ENCODE measurements at regions not wholly inside any gene's neighbourhood (a gene's known extent, or its start where the extent isn't known, plus 50 kb on each side); places are given as distances from the start of the nearest gene placed in this dataset.

GRCh38 chr18:52174220-52174619, 165.8 kb upstream of the DCC start:
- WGBS (ENCODE audit: insufficient coverage): no CpG with 5 or more reads among the region's 1 CpG

GRCh38 chr18:52175406-52175805, 164.6 kb upstream of the DCC start:
- Histone ChIP-seq H4K20me1 (ENCODE audit: insufficient read depth, low read length) (no peaks in the 10 kb centered on the region), H3K4me1 (ENCODE audit: control insufficient read depth in 1 of 2, insufficient read depth in 2 of 2, low read length in 2 of 2) (no peaks in the 10 kb centered on the region), H3K27ac (ENCODE audit: low read depth in 1 of 2, low read length in 2 of 2) (no peak overlapping the region), H2AFZ (ENCODE audit: insufficient read depth, low read depth, low read length, poor library complexity, severe bottlenecking) (no peak overlapping the region), H3K9me3 (replicated peaks in 1 of 2; ENCODE audit: control insufficient read depth in 1 of 2, insufficient read depth in 1 of 2, low read length in 2 of 2) (peaks cover 4 to 5% of the 10 kb centered on the region in 2 donors), H3K79me2 (ENCODE audit: insufficient read depth, low read length) (no peaks in the 10 kb centered on the region), H3K36me3 (replicated peaks in 1 of 2; ENCODE audit: control insufficient read depth in 1 of 2, insufficient read depth in 2 of 2, low read length in 2 of 2) (no peaks in the 10 kb centered on the region), H3K9ac (ENCODE audit: insufficient read depth, low read length, poor library complexity, severe bottlenecking) (no peak overlapping the region), H3K4me2 (replicated peaks; ENCODE audit: extremely low read depth, low read length, poor library complexity, severe bottlenecking) (no peak overlapping the region), H3K27me3 (ENCODE audit: control insufficient read depth in 2 of 2, insufficient read depth in 2 of 2, low read length in 2 of 2) (no peaks in the 10 kb centered on the region), H3K4me3 (replicated peaks in 1 of 3; ENCODE audit: low read depth in 2 of 3, low read length in 3 of 3) (no peak overlapping the region)
- intact Hi-C loops (cut with micrococcal nuclease): no loop called here
- Mint-ChIP-seq H3K27ac (no peak overlapping the region), H3K9me3 (peaks cover 0 to 4% (median under 1%) of the 10 kb centered on the region in 7 donors), H3K27me3 (ENCODE audit: low read depth in 3 of 3) (no peaks in the 10 kb centered on the region), H3K4me3 (no peak overlapping the region), H3K4me1 (no peaks in the 10 kb centered on the region), H3K36me3 (no peaks in the 10 kb centered on the region)
- no CpG with 5 or more reads among the region's 1 CpG for WGBS (ENCODE audit: insufficient coverage)
- TF ChIP-seq CTCF (IDR thresholded peaks at IDR 0.05): no peak
- no peak for DNase-seq

More at GRCh38 chr18:52174220-52174619, 165.8 kb upstream of the DCC start:
- Histone ChIP-seq H3K36me3 (replicated peaks in 1 of 2; ENCODE audit: control insufficient read depth in 1 of 2, insufficient read depth in 2 of 2, low read length in 2 of 2) (no peaks in the 10 kb centered on the region), H3K9me3 (replicated peaks in 1 of 2; ENCODE audit: control insufficient read depth in 1 of 2, insufficient read depth in 1 of 2, low read length in 2 of 2) (peaks cover 5 to 6% of the 10 kb centered on the region in 2 donors), H3K27ac (ENCODE audit: low read depth in 1 of 2, low read length in 2 of 2) (no peak overlapping the region), H3K4me2 (replicated peaks; ENCODE audit: extremely low read depth, low read length, poor library complexity, severe bottlenecking) (no peak overlapping the region), H3K4me1 (ENCODE audit: control insufficient read depth in 1 of 2, insufficient read depth in 2 of 2, low read length in 2 of 2) (no peaks in the 10 kb centered on the region), H2AFZ (ENCODE audit: insufficient read depth, low read depth, low read length, poor library complexity, severe bottlenecking) (no peak overlapping the region), H3K27me3 (ENCODE audit: control insufficient read depth in 2 of 2, insufficient read depth in 2 of 2, low read length in 2 of 2) (no peaks in the 10 kb centered on the region), H3K9ac (ENCODE audit: insufficient read depth, low read length, poor library complexity, severe bottlenecking) (no peak overlapping the region), H3K4me3 (replicated peaks in 1 of 3; ENCODE audit: low read depth in 2 of 3, low read length in 3 of 3) (no peak overlapping the region), H3K79me2 (ENCODE audit: insufficient read depth, low read length) (no peaks in the 10 kb centered on the region), H4K20me1 (ENCODE audit: insufficient read depth, low read length) (no peaks in the 10 kb centered on the region)
- intact Hi-C loops (cut with micrococcal nuclease): no loop called here
- Mint-ChIP-seq H3K36me3 (no peaks in the 10 kb centered on the region), H3K4me1 (no peaks in the 10 kb centered on the region), H3K9me3 (peaks cover 0 to 4% (median 0%) of the 10 kb centered on the region in 7 donors), H3K27ac (no peak overlapping the region), H3K27me3 (ENCODE audit: low read depth in 3 of 3) (no peaks in the 10 kb centered on the region), H3K4me3 (no peak overlapping the region)
- no peak for TF ChIP-seq CTCF (IDR thresholded peaks at IDR 0.05)
- DNase-seq: no peak

Measured in CD14-positive monocyte (primary cell).